ENCODE measurements at regions not wholly inside any gene's neighbourhood (a gene's known extent, or its start where the extent isn't known, plus 50 kb on each side); places are given as distances from the start of the nearest gene placed in this dataset.

GRCh38 chr14:99101855-99102461 is 170.0 kb downstream of the BCL11B start:
- intact Hi-C loops (cut with micrococcal nuclease), result no loop called here
- Mint-ChIP-seq H3K27me3 (no peaks in the 10 kb centered on the region), H3K4me1 (no peaks in the 10 kb centered on the region), H3K9me3 (peaks cover 13% of the 10 kb centered on the region), H3K27ac (no peak overlapping the region), H3K36me3 (ENCODE audit: low read depth) (peaks cover 4% of the 10 kb centered on the region), H3K4me3 (no peak overlapping the region)
- peak; percentile 32 for DNase-seq

- no peak overlapping the region for H3K4me3 Mint-ChIP-seq
- H3K27ac Mint-ChIP-seq, result no peak overlapping the region
- peaks cover 42% of the 10 kb centered on the region for H3K27me3 Mint-ChIP-seq
- intact Hi-C loops (cut with micrococcal nuclease), result no loop called here
- H3K36me3 Mint-ChIP-seq (ENCODE audit: low read depth), result no peaks in the 10 kb centered on the region
- DNase-seq, result no peak
- peaks cover 3% of the 10 kb centered on the region for H3K4me1 Mint-ChIP-seq
- H3K9me3 Mint-ChIP-seq, result peaks cover 3% of the 10 kb centered on the region
Measured at GRCh38 chr14:99116741-99117295, 155.2 kb downstream of the BCL11B start.

- Mint-ChIP-seq H3K9me3 (peaks cover 3% of the 10 kb centered on the region), H3K4me3 (no peak overlapping the region), H3K4me1 (peaks cover 3% of the 10 kb centered on the region), H3K27ac (no peak overlapping the region), H3K36me3 (ENCODE audit: low read depth) (no peaks in the 10 kb centered on the region), H3K27me3 (peaks cover 42% of the 10 kb centered on the region)
- no peak for DNase-seq
- intact Hi-C loops (cut with micrococcal nuclease), result no loop called here
Measured at GRCh38 chr14:99117671-99118045, 154.3 kb downstream of the BCL11B start.

GRCh38 chr14:99118046-99118721 is 153.8 kb downstream of the BCL11B start:
- Mint-ChIP-seq H3K27ac (no peak overlapping the region), H3K4me1 (peaks cover 3% of the 10 kb centered on the region), H3K4me3 (peak overlapping the region; percentile 15), H3K36me3 (ENCODE audit: low read depth) (no peaks in the 10 kb centered on the region), H3K27me3 (peaks cover 42% of the 10 kb centered on the region), H3K9me3 (peaks cover 3% of the 10 kb centered on the region)
- no peak for DNase-seq
- intact Hi-C loops (cut with micrococcal nuclease), result no loop called here

GRCh38 chr14:99118946-99119345 is 153.1 kb downstream of the BCL11B start:
- H3K9me3 Mint-ChIP-seq, result peaks cover 3% of the 10 kb centered on the region
- intact Hi-C loops (cut with micrococcal nuclease), result no loop called here
- no peak overlapping the region for H3K27ac Mint-ChIP-seq
- H3K36me3 Mint-ChIP-seq (ENCODE audit: low read depth), result no peaks in the 10 kb centered on the region
- peaks cover 3% of the 10 kb centered on the region for H3K4me1 Mint-ChIP-seq
- no peak for DNase-seq
- peaks cover 40% of the 10 kb centered on the region for H3K27me3 Mint-ChIP-seq
- H3K4me3 Mint-ChIP-seq, result no peak overlapping the region

Data from activated CD4-positive, alpha-beta T cell treated with anti-CD3 and anti-CD28 coated beads, Interleukin-2, amount 10 ng/mL, durations not matched to agents 24 days and 14 days (primary cell).